Neural cell (in vitro differentiated cells): ENCODE measurements at regions not wholly inside any gene's neighbourhood (a gene's known extent, or its start where the extent isn't known, plus 50 kb on each side); places are given as distances from the start of the nearest gene placed in this dataset.
"Not testable (repeated sequence)": the region's sequence is repeated elsewhere in the genome, so short reads cannot be mapped to it uniquely, and the experiment has no call there.

Source experiments
- H2AFZ ChIP-seq: fragments of 200-600, 300-800 bp; sonication (generic), shearing (Covaris generic); 2 replicates; pipeline ENCODE4 v1.6.0; 2014; ENCODE audit warnings: low read depth, mild to moderate bottlenecking, antibody characterized with exemption, low read length, moderate library complexity
- H3F3A ChIP-seq: fragments of 200-600 bp; shearing (Covaris generic); 2 replicates; pipeline ENCODE4 v1.6.1; 2016; ENCODE audit warnings: mild to moderate bottlenecking, moderate library complexity, mixed read lengths, antibody characterized with exemption, low read length; ENCODE audit not compliant: insufficient read depth, poor library complexity, severe bottlenecking
- H3K27ac ChIP-seq: fragments of 200-600, 300-800 bp; sonication (generic), shearing (Covaris generic); 2 replicates; pipeline ENCODE4 v1.5.1; 2014; ENCODE audit warnings: mild to moderate bottlenecking, low read length, moderate library complexity
- H3K27me3 ChIP-seq: fragments of 300-800, 200-600 bp; sonication (generic), shearing (Covaris generic); 2 replicates; pipeline ENCODE4 v1.6.0; 2014; ENCODE audit warnings: mild to moderate bottlenecking, low read depth, low read length, moderate library complexity; ENCODE audit not compliant: insufficient read depth
- H3K36me3 ChIP-seq: fragments of 300-800, 200-600 bp; sonication (generic), shearing (Covaris generic); 2 replicates; pipeline ENCODE4 v1.5.1; 2014; ENCODE audit warnings: mild to moderate bottlenecking, antibody characterized with exemption, low read length, moderate library complexity; ENCODE audit not compliant: insufficient read depth
- H3K4me2 ChIP-seq: fragments of 300-800, 200-600 bp; sonication (generic), shearing (Covaris generic); 2 replicates; pipeline ENCODE4 v1.6.0; 2014; ENCODE audit warnings: mild to moderate bottlenecking, low read length
- H3K4me3 ChIP-seq: fragments of 300-800, 200-600 bp; sonication (generic), shearing (Covaris generic); 2 replicates; pipeline ENCODE4 v1.5.1; 2014; ENCODE audit warnings: mild to moderate bottlenecking, low read length, moderate library complexity
- H3K79me2 ChIP-seq: fragments of 200-600 bp; shearing (Covaris generic); replicated peaks from 2 replicates; pipeline ENCODE4 v1.6.0; 2014; ENCODE audit warnings: mild to moderate bottlenecking, low read length, moderate library complexity; ENCODE audit not compliant: insufficient read depth
- H3K9ac ChIP-seq: fragments of 300-800, 200-600 bp; sonication (generic), shearing (Covaris generic); 2 replicates; pipeline ENCODE4 v1.6.1; 2016; ENCODE audit warnings: mild to moderate bottlenecking, low read length, mixed read lengths
- H3K9me2 ChIP-seq: fragments of 200-600 bp; shearing (Covaris generic); 2 replicates; pipeline ENCODE4 v1.6.1; 2016; ENCODE audit warnings: mild to moderate bottlenecking, low read length, mixed read lengths; ENCODE audit not compliant: insufficient read depth
- H3K9me3 ChIP-seq: fragments of 200-600, 300-800 bp; sonication (generic), shearing (Covaris generic); 2 replicates; pipeline ENCODE4 v1.6.1; 2016; ENCODE audit warnings: mild to moderate bottlenecking, mixed run types, low read length, moderate library complexity, mixed read lengths
- H4K20me1 ChIP-seq: fragments of 200-600 bp; shearing (Covaris generic); 2 replicates; pipeline ENCODE4 v1.6.1; 2016; ENCODE audit warnings: mild to moderate bottlenecking, mixed run types; ENCODE audit not compliant: insufficient read depth
- EP300 ChIP-seq: fragments of 450-650 bp; conservative IDR thresholded peaks from 2 replicates; pipeline ENCODE4 v1.6.1; 2014; ENCODE audit warnings: antibody characterized with exemption, mild to moderate bottlenecking, moderate library complexity; ENCODE audit not compliant: poor library complexity, severe bottlenecking
- EZH2 ChIP-seq: fragments of 200-600, 300-800 bp; shearing (Covaris generic), sonication (generic); IDR thresholded peaks from 2 replicates; pipeline ENCODE4 v1.6.1; 2014; ENCODE audit warnings: antibody characterized with exemption, low read length, borderline replicate concordance, mild to moderate bottlenecking; ENCODE audit not compliant: insufficient read depth, poor library complexity, severe bottlenecking
- MXI1 ChIP-seq: fragments of 450-650 bp; conservative IDR thresholded peaks from 2 replicates; pipeline ENCODE4 v1.6.1; 2014; ENCODE audit warnings: antibody characterized with exemption, mild to moderate bottlenecking; ENCODE audit not compliant: poor library complexity, severe bottlenecking
- POLR2AphosphoS5 ChIP-seq: IDR thresholded peaks from 2 replicates; pipeline ENCODE4 v1.6.1; 2012
- RAD21 ChIP-seq: fragments of 450-650 bp; conservative IDR thresholded peaks from 2 replicates; pipeline ENCODE4 v1.6.1; 2014; ENCODE audit warnings: antibody characterized with exemption, mild to moderate bottlenecking, moderate library complexity
- SMC3 ChIP-seq: fragments of 450-650 bp; conservative IDR thresholded peaks from 2 replicates; pipeline ENCODE4 v1.6.1; 2014; ENCODE audit warnings: antibody characterized with exemption, mild to moderate bottlenecking, moderate library complexity; ENCODE audit not compliant: poor library complexity
- TAF1 ChIP-seq: IDR thresholded peaks from 2 replicates; pipeline ENCODE4 v1.6.1; 2012; ENCODE audit warnings: low read depth
- small RNA-seq, 3 experiments: library from RNA; depleted of rRNA; stranded (forward); fragments of <200 nt; gene quantifications; one replicate each; pipeline ENCODE3, GENCODE V24; 2012
- TF ChIP-seq, protein P1 (sequence below): fragments of 450-650 bp; IDR thresholded peaks from 2 replicates; pipeline ENCODE4 v1.5.1; 2014; ENCODE audit warnings: antibody characterized with exemption, mild to moderate bottlenecking, moderate library complexity; ENCODE audit not compliant: poor library complexity, severe bottlenecking
- TF ChIP-seq, protein P2 (sequence below): IDR thresholded peaks from 2 replicates; pipeline ENCODE4 v1.6.1; 2012; ENCODE audit warnings: borderline replicate concordance

DNA sequence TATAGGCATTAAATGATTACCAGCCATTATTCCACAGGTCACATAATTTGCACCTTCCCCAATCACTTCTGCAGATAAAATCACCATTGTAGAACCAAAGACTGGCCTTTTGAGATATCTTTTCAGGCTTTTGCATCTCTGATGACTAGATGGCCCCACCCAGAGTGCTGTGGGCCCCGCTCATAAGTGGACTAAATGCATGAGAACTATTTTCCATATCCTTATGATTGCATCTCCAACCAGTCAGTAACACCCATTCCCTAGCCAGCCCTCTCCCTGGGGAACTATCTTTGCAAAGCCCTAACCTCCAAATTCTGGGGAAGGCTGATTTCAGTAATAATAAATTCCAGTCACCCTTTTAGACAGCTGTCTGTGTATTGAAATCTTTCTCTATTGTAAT lies 53.5 kb upstream of the CDH9 start:
- no peak for TF ChIP-seq POLR2AphosphoS5
- no peak for TF ChIP-seq EP300
- TF ChIP-seq TAF1 = no peak
- no peak for TF ChIP-seq SMC3
- TF ChIP-seq, protein P1, sequence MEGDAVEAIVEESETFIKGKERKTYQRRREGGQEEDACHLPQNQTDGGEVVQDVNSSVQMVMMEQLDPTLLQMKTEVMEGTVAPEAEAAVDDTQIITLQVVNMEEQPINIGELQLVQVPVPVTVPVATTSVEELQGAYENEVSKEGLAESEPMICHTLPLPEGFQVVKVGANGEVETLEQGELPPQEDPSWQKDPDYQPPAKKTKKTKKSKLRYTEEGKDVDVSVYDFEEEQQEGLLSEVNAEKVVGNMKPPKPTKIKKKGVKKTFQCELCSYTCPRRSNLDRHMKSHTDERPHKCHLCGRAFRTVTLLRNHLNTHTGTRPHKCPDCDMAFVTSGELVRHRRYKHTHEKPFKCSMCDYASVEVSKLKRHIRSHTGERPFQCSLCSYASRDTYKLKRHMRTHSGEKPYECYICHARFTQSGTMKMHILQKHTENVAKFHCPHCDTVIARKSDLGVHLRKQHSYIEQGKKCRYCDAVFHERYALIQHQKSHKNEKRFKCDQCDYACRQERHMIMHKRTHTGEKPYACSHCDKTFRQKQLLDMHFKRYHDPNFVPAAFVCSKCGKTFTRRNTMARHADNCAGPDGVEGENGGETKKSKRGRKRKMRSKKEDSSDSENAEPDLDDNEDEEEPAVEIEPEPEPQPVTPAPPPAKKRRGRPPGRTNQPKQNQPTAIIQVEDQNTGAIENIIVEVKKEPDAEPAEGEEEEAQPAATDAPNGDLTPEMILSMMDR = no peak
- no peak for TF ChIP-seq RAD21
- TF ChIP-seq EZH2 = no peak
- TF ChIP-seq, protein P2, sequence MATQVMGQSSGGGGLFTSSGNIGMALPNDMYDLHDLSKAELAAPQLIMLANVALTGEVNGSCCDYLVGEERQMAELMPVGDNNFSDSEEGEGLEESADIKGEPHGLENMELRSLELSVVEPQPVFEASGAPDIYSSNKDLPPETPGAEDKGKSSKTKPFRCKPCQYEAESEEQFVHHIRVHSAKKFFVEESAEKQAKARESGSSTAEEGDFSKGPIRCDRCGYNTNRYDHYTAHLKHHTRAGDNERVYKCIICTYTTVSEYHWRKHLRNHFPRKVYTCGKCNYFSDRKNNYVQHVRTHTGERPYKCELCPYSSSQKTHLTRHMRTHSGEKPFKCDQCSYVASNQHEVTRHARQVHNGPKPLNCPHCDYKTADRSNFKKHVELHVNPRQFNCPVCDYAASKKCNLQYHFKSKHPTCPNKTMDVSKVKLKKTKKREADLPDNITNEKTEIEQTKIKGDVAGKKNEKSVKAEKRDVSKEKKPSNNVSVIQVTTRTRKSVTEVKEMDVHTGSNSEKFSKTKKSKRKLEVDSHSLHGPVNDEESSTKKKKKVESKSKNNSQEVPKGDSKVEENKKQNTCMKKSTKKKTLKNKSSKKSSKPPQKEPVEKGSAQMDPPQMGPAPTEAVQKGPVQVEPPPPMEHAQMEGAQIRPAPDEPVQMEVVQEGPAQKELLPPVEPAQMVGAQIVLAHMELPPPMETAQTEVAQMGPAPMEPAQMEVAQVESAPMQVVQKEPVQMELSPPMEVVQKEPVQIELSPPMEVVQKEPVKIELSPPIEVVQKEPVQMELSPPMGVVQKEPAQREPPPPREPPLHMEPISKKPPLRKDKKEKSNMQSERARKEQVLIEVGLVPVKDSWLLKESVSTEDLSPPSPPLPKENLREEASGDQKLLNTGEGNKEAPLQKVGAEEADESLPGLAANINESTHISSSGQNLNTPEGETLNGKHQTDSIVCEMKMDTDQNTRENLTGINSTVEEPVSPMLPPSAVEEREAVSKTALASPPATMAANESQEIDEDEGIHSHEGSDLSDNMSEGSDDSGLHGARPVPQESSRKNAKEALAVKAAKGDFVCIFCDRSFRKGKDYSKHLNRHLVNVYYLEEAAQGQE = no peak
- no peak for TF ChIP-seq MXI1

DNA sequence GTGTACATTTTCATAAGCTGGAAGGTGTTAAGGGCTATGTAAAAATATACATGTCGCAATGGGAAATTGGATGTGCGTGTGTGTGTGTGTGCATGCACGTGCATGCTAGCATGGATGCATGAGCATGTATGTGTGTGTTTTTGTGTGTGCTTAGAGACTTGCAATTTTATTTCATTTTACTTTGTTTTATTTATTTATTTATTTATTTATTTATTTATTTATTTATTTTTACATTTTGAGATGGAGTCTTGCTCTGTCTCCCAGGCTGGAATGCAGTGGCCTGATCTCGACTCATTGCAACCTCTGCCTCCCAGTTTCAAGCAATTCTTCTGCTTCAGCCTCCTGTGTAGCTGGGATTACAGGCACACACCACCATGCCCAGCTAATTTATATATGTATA lies 50.4 kb upstream of the CDH9 start:
- H3K27ac ChIP-seq, H3K4me2 ChIP-seq, H3K79me2 ChIP-seq, H2AFZ ChIP-seq, H3F3A ChIP-seq, H4K20me1 ChIP-seq, H3K9me2 ChIP-seq, H3K36me3 ChIP-seq, H3K9ac ChIP-seq, H3K9me3 ChIP-seq, H3K27me3 ChIP-seq, H3K4me3 ChIP-seq: not testable (repeated sequence)

More for the DNA sequence above, 53.5 kb upstream of the CDH9 start:
- Histone ChIP-seq H3K79me2 (no peaks in the 10 kb centered on the region), H3K4me3 (no peak overlapping the region), H3K27ac (no peak overlapping the region), H3K27me3 (no peaks in the 10 kb centered on the region), H3K4me2 (no peak overlapping the region), H3K9me2 (no peaks in the 10 kb centered on the region), H3K9me3 (no peaks in the 10 kb centered on the region), H3K9ac (no peak overlapping the region), H4K20me1 (no peaks in the 10 kb centered on the region), H3F3A (no peaks in the 10 kb centered on the region), H3K36me3 (no peaks in the 10 kb centered on the region), H2AFZ (no peak overlapping the region)

Small RNAs in the stretch of these regions (small RNA-seq; reads per million reads assigned to genes)
- 0 to 0.46 (median 0) reads per million in 3 experiments for gene AC010385.1
- gene AC010385.3 = 0 reads per million in 3 experiments
- 0 reads per million in 3 experiments for gene AC026421.1
- 0 reads per million in 3 experiments for gene AC114300.1
- gene LSP1P3 = 0 reads per million in 3 experiments
- 0 to 0.08 (median 0) reads per million in 3 experiments for gene RF00425
- 2.5 to 46.0 (median 3.0) reads per million in 3 experiments for gene RNU6-738P
- 0 reads per million in 3 experiments for gene RNU6-909P
- 0 reads per million in 3 experiments for gene UBL5P1
